ENCODE measurements at regions not wholly inside any gene's neighbourhood (a gene's known extent, or its start where the extent isn't known, plus 50 kb on each side); places are given as distances from the start of the nearest gene placed in this dataset.

GRCh38 chr20:43397147-43397546 lies 60.5 kb upstream of the SRSF6 start:
- BruUV-seq (replicated peaks), result no TSS peak
- ChIA-PET CTCF (ENCODE audit: unreplicated experiment) (no interaction called here), POLR2A (interaction anchor here (0.5 kb wide), 1 partner anchor 139 kb away, joined by 3 read pairs; no protein-coding TSS in a partner anchor)
- H3K36me3 ChIP-seq (ENCODE audit: insufficient read depth, low read length), result no peaks in the 10 kb centered on the region
- H3K79me2 ChIP-seq (ENCODE audit: insufficient read depth, low read depth, low read length), result no peaks in the 10 kb centered on the region
- no peak overlapping the region for H3K4me3 ChIP-seq (ENCODE audit: low read depth, low read length, poor library complexity, severe bottlenecking)
- no peak for DNase-seq (ENCODE audit: low spot score)
- no peak overlapping the region for H3K27ac ChIP-seq (ENCODE audit: low read depth, low read length, poor library complexity, severe bottlenecking)
- TF ChIP-seq CTCF (conservative IDR thresholded peaks at IDR 0.05; ENCODE audit: low read length) (no peak), EZH2phosphoT487 (IDR thresholded peaks at IDR 0.05; ENCODE audit: borderline replicate concordance, low read depth, low read length) (no peak)
- no peaks in the 10 kb centered on the region for H4K20me1 ChIP-seq (ENCODE audit: insufficient read depth, low read length)
- no peak overlapping the region for H2AFZ ChIP-seq (ENCODE audit: low read length)
- intact Hi-C loops (cut with micrococcal nuclease; ENCODE audit: unreplicated experiment), result no loop called here
- H3K4me1 ChIP-seq (ENCODE audit: insufficient read depth, low read length, poor library complexity, severe bottlenecking), result no peaks in the 10 kb centered on the region
- no peak overlapping the region for H3K4me2 ChIP-seq (ENCODE audit: low read length)
- no peaks in the 10 kb centered on the region for H3K9me2 ChIP-seq (ENCODE audit: insufficient read depth, low read length)
- H3K9me3 ChIP-seq (ENCODE audit: low read length), result no peaks in the 10 kb centered on the region

GRCh38 chr20:43393052-43393451 lies 64.6 kb upstream of the SRSF6 start:
- TF ChIP-seq EZH2phosphoT487 (IDR thresholded peaks at IDR 0.05; ENCODE audit: borderline replicate concordance, low read depth, low read length) (no peak), CTCF (conservative IDR thresholded peaks at IDR 0.05; ENCODE audit: low read length) (no peak)

GRCh38 chr20:43392561-43392960 lies 65.1 kb upstream of the SRSF6 start:
- intact Hi-C loops (cut with micrococcal nuclease; ENCODE audit: unreplicated experiment), result no loop called here
- ChIA-PET CTCF (ENCODE audit: unreplicated experiment) (no interaction called here), POLR2A (no interaction called here)
- BruUV-seq (replicated peaks), result no TSS peak
- Histone ChIP-seq H3K4me3 (ENCODE audit: low read depth, low read length, poor library complexity, severe bottlenecking) (no peak overlapping the region), H2AFZ (ENCODE audit: low read length) (no peak overlapping the region), H3K4me1 (ENCODE audit: insufficient read depth, low read length, poor library complexity, severe bottlenecking) (no peaks in the 10 kb centered on the region), H3K27ac (ENCODE audit: low read depth, low read length, poor library complexity, severe bottlenecking) (no peak overlapping the region), H3K4me2 (ENCODE audit: low read length) (no peak overlapping the region), H3K9me3 (ENCODE audit: low read length) (no peaks in the 10 kb centered on the region), H3K79me2 (ENCODE audit: insufficient read depth, low read depth, low read length) (no peaks in the 10 kb centered on the region), H3K9me2 (ENCODE audit: insufficient read depth, low read length) (no peaks in the 10 kb centered on the region), H3K36me3 (ENCODE audit: insufficient read depth, low read length) (no peaks in the 10 kb centered on the region), H4K20me1 (ENCODE audit: insufficient read depth, low read length) (no peaks in the 10 kb centered on the region)
- TF ChIP-seq EZH2phosphoT487 (IDR thresholded peaks at IDR 0.05; ENCODE audit: borderline replicate concordance, low read depth, low read length) (no peak), CTCF (conservative IDR thresholded peaks at IDR 0.05; ENCODE audit: low read length) (no peak)
- DNase-seq (ENCODE audit: low spot score), result no peak

More at GRCh38 chr20:43393052-43393451, 64.6 kb upstream of the SRSF6 start:
- no peaks in the 10 kb centered on the region for H3K4me1 ChIP-seq (ENCODE audit: insufficient read depth, low read length, poor library complexity, severe bottlenecking)
- no peaks in the 10 kb centered on the region for H3K79me2 ChIP-seq (ENCODE audit: insufficient read depth, low read depth, low read length)
- BruUV-seq (replicated peaks), result no TSS peak
- H3K36me3 ChIP-seq (ENCODE audit: insufficient read depth, low read length), result no peaks in the 10 kb centered on the region
- H3K9me2 ChIP-seq (ENCODE audit: insufficient read depth, low read length), result no peaks in the 10 kb centered on the region
- intact Hi-C loops (cut with micrococcal nuclease; ENCODE audit: unreplicated experiment), result no loop called here
- no peak overlapping the region for H3K4me3 ChIP-seq (ENCODE audit: low read depth, low read length, poor library complexity, severe bottlenecking)
- H3K4me2 ChIP-seq (ENCODE audit: low read length), result no peak overlapping the region
- ChIA-PET CTCF (ENCODE audit: unreplicated experiment) (interaction anchor here (0.6 kb wide), 1 partner anchor 51 kb away, joined by 4 read pairs; no protein-coding TSS in a partner anchor), POLR2A (no interaction called here)
- H3K27ac ChIP-seq (ENCODE audit: low read depth, low read length, poor library complexity, severe bottlenecking), result no peak overlapping the region
- no peak overlapping the region for H2AFZ ChIP-seq (ENCODE audit: low read length)
- H4K20me1 ChIP-seq (ENCODE audit: insufficient read depth, low read length), result no peaks in the 10 kb centered on the region
- no peaks in the 10 kb centered on the region for H3K9me3 ChIP-seq (ENCODE audit: low read length)
- DNase-seq (ENCODE audit: low spot score), result no peak
